HepG2 (cell line): ENCODE measurements at regions not wholly inside any gene's neighbourhood (a gene's known extent, or its start where the extent isn't known, plus 50 kb on each side); places are given as distances from the start of the nearest gene placed in this dataset.

Source experiments
- ATAC-seq: fragments of 200-7000 bp; cut with Tn5 transposase; 3 replicates; pipeline ENCODE4 v1.9.1; 2020; ENCODE audit warnings: mild to moderate bottlenecking, moderate library complexity
- BruUV-seq: library from RNA; stranded (reverse); fragments of 400-500 nt; replicated peaks from 2 replicates; lab custom pipeline; 2021; lab: Mats Ljungman, UMichigan
- CTCF ChIA-PET: fragments of 300-600 bp; formaldehyde crosslinking; extraction: SDS; loops from one replicate; lab custom pipeline; 2021; ENCODE audit warnings: low total read pairs, inconsistent platforms, low intra/inter-chr PET ratio; lab: Yijun Ruan, JAX
- POLR2A ChIA-PET: fragments of 350-600 bp; sonication (Branson Sonifier 250); formaldehyde crosslinking; loops from one replicate; lab custom pipeline; 2020; ENCODE audit warnings: antibody characterized with exemption, inconsistent platforms; lab: Yijun Ruan, JAX
- DNase-seq: peaks from one replicate; pipeline ENCODE4 v3.0.0-alpha.2; 2015; ENCODE audit warnings: low spot score
- FAIRE-seq: peaks from 3 replicates; lab custom pipeline; 2011; peaks lifted over from hg19 to GRCh38; lab: Jason Lieb, UNC
- H2AFZ ChIP-seq: one replicate; pipeline ENCODE4 v1.6.1; 2011; ENCODE audit warnings: low read length, inconsistent platforms
- H3K27ac ChIP-seq: fragments of 300-600 bp; 3 replicates; pipeline ENCODE4 v1.8.0; 2011; ENCODE audit warnings: mixed run types, mild to moderate bottlenecking, mixed read lengths, low read length, inconsistent platforms; ENCODE audit not compliant: insufficient read depth; ENCODE audit errors: extremely low read length
- H3K27me3 ChIP-seq, 2 experiments: fragments of 200-600 bp in 1 of 2; 2 replicates in 1 of 2; 3 replicates in 1 of 2; pipeline versions ENCODE4 v1.6.0 to v1.8.0; 2011; ENCODE audit warnings: low read length in 2 of 2, mild to moderate bottlenecking in 2 of 2, moderate library complexity in 2 of 2, inconsistent platforms in 1 of 2; ENCODE audit not compliant: insufficient read depth in 2 of 2, control insufficient read depth in 1 of 2
- H3K36me3 ChIP-seq, 2 experiments: fragments of 200-600 bp in 1 of 2; replicated peaks in 1 of 2; 2 replicates in 1 of 2; 3 replicates in 1 of 2; pipeline versions ENCODE4 v1.5.1 to v1.8.0; 2011; ENCODE audit warnings: low read length in 2 of 2, inconsistent platforms in 1 of 2; ENCODE audit not compliant: insufficient read depth in 2 of 2, control insufficient read depth in 1 of 2
- H3K4me1 ChIP-seq: 2 replicates; pipeline ENCODE4 v1.5.1; 2012; ENCODE audit warnings: low read length, inconsistent platforms; ENCODE audit not compliant: insufficient read depth
- H3K4me2 ChIP-seq: 2 replicates; pipeline ENCODE4 v1.6.0; 2011; ENCODE audit warnings: low read depth, low read length, inconsistent platforms
- H3K4me3 ChIP-seq, 3 experiments: fragments of 200-600 bp in 1 of 3; sonication (generic), shearing (Covaris generic) in 1 of 3; replicated peaks in 1 of 3; 2 replicates each; pipeline ENCODE4 v1.5.1; 2011 to 2016; ENCODE audit warnings: low read length in 3 of 3, inconsistent platforms in 2 of 3, low read depth in 2 of 3, mild to moderate bottlenecking in 2 of 3, control low read depth in 1 of 3, mixed read lengths in 1 of 3; ENCODE audit not compliant: insufficient read depth in 1 of 3
- H3K79me2 ChIP-seq: one replicate; pipeline ENCODE4 v1.6.1; 2011; ENCODE audit warnings: low read length, inconsistent platforms; ENCODE audit not compliant: insufficient read depth
- H3K9ac ChIP-seq: 2 replicates; pipeline ENCODE4 v1.6.0; 2011; ENCODE audit warnings: mild to moderate bottlenecking, low read depth, low read length, inconsistent platforms; ENCODE audit not compliant: insufficient read depth
- H3K9me3 ChIP-seq: 2 replicates; pipeline ENCODE4 v1.5.1; 2012; ENCODE audit warnings: mild to moderate bottlenecking, low read length
- H4K20me1 ChIP-seq: 2 replicates; pipeline ENCODE4 v1.6.0; 2011; ENCODE audit warnings: inconsistent platforms, mild to moderate bottlenecking, low read length, moderate library complexity; ENCODE audit not compliant: insufficient read depth
- CAMTA2 ChIP-seq: sonication (generic); formaldehyde crosslinking; IDR thresholded peaks from 2 replicates; pipeline ENCODE4 v1.4.0; 2020; ENCODE audit warnings: mild to moderate bottlenecking, missing genetic modification reagents, borderline replicate concordance
- CHD2 ChIP-seq: IDR thresholded peaks from 2 replicates; pipeline ENCODE4 v1.6.1; 2011; ENCODE audit warnings: low read depth, low read length, improper control_type of control experiment
- EP300 ChIP-seq, 3 experiments: sonication (generic) in 1 of 3; formaldehyde crosslinking in 1 of 3; IDR thresholded peaks; 2 replicates each; pipeline versions ENCODE4 v1.5.1 to v1.6.1; 2011 to 2020; ENCODE audit warnings: low read depth in 2 of 3, low read length in 2 of 3, borderline replicate concordance in 1 of 3, improper control_type of control experiment in 1 of 3, mild to moderate bottlenecking in 1 of 3, missing genetic modification reagents in 1 of 3, moderate library complexity in 1 of 3
- HBP1 ChIP-seq: IDR thresholded peaks from 2 replicates; pipeline ENCODE4 v1.6.1; 2016; ENCODE audit warnings: low read depth, control low read depth
- HDAC6 ChIP-seq: fragments of 200-600 bp; sonication (generic); IDR thresholded peaks from 2 replicates; pipeline ENCODE4 v1.7.0; 2017; ENCODE audit warnings: mild to moderate bottlenecking, antibody characterized with exemption, low read length, low read depth
- HNRNPK ChIP-seq: fragments of 200-400 bp; formaldehyde crosslinking; IDR thresholded peaks from 2 replicates; pipeline ENCODE4 v1.6.1; 2018; ENCODE audit warnings: low read length, low read depth, moderate library complexity, mild to moderate bottlenecking; ENCODE audit not compliant: poor library complexity, severe bottlenecking
- MBNL3 ChIP-seq: fragments of 250-450 bp; sonication (Bioruptor Pico); conservative IDR thresholded peaks from 2 replicates; pipeline ENCODE4 v1.8.0; 2022; ENCODE audit warnings: mild to moderate bottlenecking, inconsistent platforms
- MTA1 ChIP-seq: sonication (generic); formaldehyde crosslinking; IDR thresholded peaks from 2 replicates; pipeline ENCODE4 v1.4.0; 2020; ENCODE audit warnings: missing genetic modification reagents, mild to moderate bottlenecking, borderline replicate concordance
- NKX3-1 ChIP-seq: sonication (generic); formaldehyde crosslinking; IDR thresholded peaks from 2 replicates; pipeline ENCODE4 v1.5.0; 2020; ENCODE audit warnings: missing genetic modification reagents
- NR2C2 ChIP-seq: sonication (generic); formaldehyde crosslinking; IDR thresholded peaks from 2 replicates; pipeline ENCODE4 v1.4.0; 2020; ENCODE audit warnings: missing genetic modification reagents, mild to moderate bottlenecking, moderate library complexity, borderline replicate concordance
- PPARG ChIP-seq: conservative IDR thresholded peaks from 2 replicates; pipeline ENCODE4 v1.6.1; 2016; ENCODE audit warnings: missing biosample characterization, missing genetic modification reagents
- PRDM10 ChIP-seq: sonication (generic); formaldehyde crosslinking; IDR thresholded peaks from 2 replicates; pipeline ENCODE4 v1.4.0; 2020; ENCODE audit warnings: low read depth, missing genetic modification reagents
- ZNF576 ChIP-seq: sonication (generic); formaldehyde crosslinking; IDR thresholded peaks from 2 replicates; pipeline ENCODE4 v1.4.0; 2020; ENCODE audit warnings: mild to moderate bottlenecking, missing genetic modification reagents
- ZNF784 ChIP-seq: sonication (generic); formaldehyde crosslinking; IDR thresholded peaks from 2 replicates; pipeline ENCODE4 v1.5.1; 2020; ENCODE audit warnings: missing genetic modification reagents, mild to moderate bottlenecking, borderline replicate concordance
- WGBS: methylation state at CpG from one replicate; pipeline ENCODE4 v1.1.6; 2017; ENCODE audit warnings: low lambda C conversion rate; 5-methylcytosine and 5-hydroxymethylcytosine counted together
- in situ Hi-C: cut with HindIII; loops from 2 replicates; pipeline ENCODE4 v1.10.0; 2017; ENCODE audit warnings: low pct_unique_long_range_greater_than_20kb; ENCODE audit not compliant: extremely low pct_ligation_motif_present
- intact Hi-C: fragments of 100-400 bp; cut with micrococcal nuclease; formaldehyde crosslinking; loops from one replicate; pipeline ENCODE4 v1.10.0; 2022; ENCODE audit not compliant: unreplicated experiment
- TF ChIP-seq, protein P1 (sequence below): sonication (generic); formaldehyde crosslinking; IDR thresholded peaks from 2 replicates; pipeline ENCODE4 v1.4.0; 2020; ENCODE audit warnings: mild to moderate bottlenecking, low read depth, missing genetic modification reagents

- TF ChIP-seq EP300 (IDR thresholded peaks at IDR 0.05; ENCODE audit: low read depth in 2 of 2, low read length in 2 of 2) (no peak), EP300 (CRISPR knock-in tag; IDR thresholded peaks at IDR 0.05; ENCODE audit: borderline replicate concordance) (no peak), HDAC6 (no peak), MTA1 (CRISPR knock-in tag) (no peak), HBP1 (CRISPR knock-in tag) (no peak), NR2C2 (CRISPR knock-in tag) (no peak), ZNF784 (no peak), CAMTA2 (CRISPR knock-in tag) (no peak)
These were observed 293.0 kb upstream of the PODXL start (continued) for GRCh38 chr7:131849472-131849871.

- DNase-seq (no peak), FAIRE-seq (no peak), ATAC-seq (no peak)
- ChIA-PET POLR2A (no interaction called here), CTCF (no interaction called here)
- intact Hi-C loops = no loop called here
- 13% methylated on average over 7 of the region's 7 CpGs for WGBS
- no peaks in the 10 kb centered on the region for H3K9me3 ChIP-seq
- no peaks in the 10 kb centered on the region for H4K20me1 ChIP-seq
- H3K4me1 ChIP-seq = no peaks in the 10 kb centered on the region
- H3K27ac ChIP-seq = no peak overlapping the region
- H3K9ac ChIP-seq = no peak overlapping the region
- no peaks in the 10 kb centered on the region for H3K36me3 ChIP-seq
- H3K4me2 ChIP-seq = no peak overlapping the region
- H2AFZ ChIP-seq = no peak overlapping the region
- H3K79me2 ChIP-seq = no peaks in the 10 kb centered on the region
- H3K4me3 ChIP-seq = no peak overlapping the region
- in situ Hi-C loops = no loop called here
- peaks cover 0 to 12% of the 10 kb centered on the region in 2 experiments; a peak in 1 of 5 replicates for H3K27me3 ChIP-seq
- BruUV-seq = no TSS peak
- TF ChIP-seq, protein P1, sequence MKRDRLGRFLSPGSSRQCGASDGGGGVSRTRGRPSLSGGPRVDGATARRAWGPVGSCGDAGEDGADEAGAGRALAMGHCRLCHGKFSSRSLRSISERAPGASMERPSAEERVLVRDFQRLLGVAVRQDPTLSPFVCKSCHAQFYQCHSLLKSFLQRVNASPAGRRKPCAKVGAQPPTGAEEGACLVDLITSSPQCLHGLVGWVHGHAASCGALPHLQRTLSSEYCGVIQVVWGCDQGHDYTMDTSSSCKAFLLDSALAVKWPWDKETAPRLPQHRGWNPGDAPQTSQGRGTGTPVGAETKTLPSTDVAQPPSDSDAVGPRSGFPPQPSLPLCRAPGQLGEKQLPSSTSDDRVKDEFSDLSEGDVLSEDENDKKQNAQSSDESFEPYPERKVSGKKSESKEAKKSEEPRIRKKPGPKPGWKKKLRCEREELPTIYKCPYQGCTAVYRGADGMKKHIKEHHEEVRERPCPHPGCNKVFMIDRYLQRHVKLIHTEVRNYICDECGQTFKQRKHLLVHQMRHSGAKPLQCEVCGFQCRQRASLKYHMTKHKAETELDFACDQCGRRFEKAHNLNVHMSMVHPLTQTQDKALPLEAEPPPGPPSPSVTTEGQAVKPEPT (CRISPR knock-in tag) = no peak
- no peak for TF ChIP-seq PPARG
- no peak for TF ChIP-seq HNRNPK
- no peak for TF ChIP-seq NKX3-1 (CRISPR knock-in tag)
- no peak for TF ChIP-seq PRDM10 (CRISPR knock-in tag)
- TF ChIP-seq CHD2 = no peak
- TF ChIP-seq ZNF576 (CRISPR knock-in tag) = no peak
- no peak for TF ChIP-seq MBNL3 (CRISPR knock-in tag)
These were observed 291.6 kb upstream of the PODXL start for GRCh38 chr7:131848033-131848432.
